H1 (cell line): ENCODE measurements at regions not wholly inside any gene's neighbourhood (a gene's known extent, or its start where the extent isn't known, plus 50 kb on each side); places are given as distances from the start of the nearest gene placed in this dataset.
A peak's percentile ranks its signal among the peaks of the same experiment; 100 is the strongest.

Experiments used
- CTCF ChIA-PET: fragments of 300-600 bp; sonication (Branson Sonifier 250); formaldehyde crosslinking; loops from one replicate; lab custom pipeline; 2021; ENCODE audit not compliant: partially characterized antibody; lab: Charles Lee
- POLR2A ChIA-PET: fragments of 300-600 bp; sonication (Branson Sonifier 250); formaldehyde crosslinking; loops from one replicate; lab custom pipeline; 2021; ENCODE audit warnings: inconsistent platforms; ENCODE audit not compliant: partially characterized antibody; lab: Charles Lee
- DNase-seq, 2 experiments: peaks; one replicate each; pipeline versions ENCODE4 v3.0.0 to v3.0.0-alpha.2; 2010 to 2022; ENCODE audit warnings: low spot score in 2 of 2, low read depth in 1 of 2, mixed read lengths in 1 of 2
- FAIRE-seq: peaks from 2 replicates; lab custom pipeline; 2011; peaks lifted over from hg19 to GRCh38; lab: Jason Lieb, UNC
- H2AFZ ChIP-seq: 2 replicates; pipeline ENCODE4 v1.8.1; 2012; ENCODE audit warnings: low read length, inconsistent platforms
- H2AK5ac ChIP-seq: 2 replicates; pipeline ENCODE4 v1.6.1; 2013; ENCODE audit warnings: low read depth, low read length
- H2BK120ac ChIP-seq: replicated peaks from 2 replicates; pipeline ENCODE3; 2013; ENCODE audit warnings: low read depth, low read length, inconsistent platforms
- H2BK12ac ChIP-seq: 2 replicates; pipeline ENCODE4 v1.6.1; 2013; ENCODE audit warnings: low read depth, low read length
- H2BK15ac ChIP-seq: 2 replicates; pipeline ENCODE4 v1.6.1; 2013; ENCODE audit warnings: low read length
- H2BK20ac ChIP-seq: 2 replicates; pipeline ENCODE4 v1.6.1; 2013; ENCODE audit warnings: low read length
- H2BK5ac ChIP-seq: 2 replicates; pipeline ENCODE4 v1.6.1; 2013; ENCODE audit warnings: low read depth, low read length
- H3K14ac ChIP-seq: 2 replicates; pipeline ENCODE4 v1.6.1; 2013; ENCODE audit warnings: inconsistent platforms; ENCODE audit not compliant: insufficient read length
- H3K18ac ChIP-seq: 2 replicates; pipeline ENCODE4 v1.6.1; 2013; ENCODE audit warnings: low read length; ENCODE audit errors: extremely low read depth
- H3K23ac ChIP-seq: 2 replicates; pipeline ENCODE4 v1.6.1; 2013; ENCODE audit warnings: inconsistent platforms; ENCODE audit not compliant: insufficient read length
- H3K23me2 ChIP-seq: 2 replicates; pipeline ENCODE4 v1.6.1; 2013; ENCODE audit warnings: low read depth, low read length
- H3K27ac ChIP-seq: 2 replicates; pipeline ENCODE4 v1.6.1; 2011; ENCODE audit warnings: low read depth, low read length, inconsistent platforms
- H3K27me3 ChIP-seq, 4 experiments: replicated peaks in 1 of 4; 1 replicate in 1 of 4; 2 replicates in 3 of 4; pipeline versions ENCODE4 v1.6.1 to v1.8.1; 2011 to 2013; ENCODE audit warnings: low read length in 3 of 4, mild to moderate bottlenecking in 3 of 4, inconsistent platforms in 2 of 4, mixed read lengths in 2 of 4, moderate library complexity in 1 of 4; ENCODE audit not compliant: control insufficient read depth in 3 of 4, insufficient read depth in 3 of 4; ENCODE audit errors: extremely low read depth in 1 of 4
- H3K36me3 ChIP-seq, 4 experiments: 2 replicates each; pipeline versions ENCODE4 v1.6.1 to v1.8.1; 2011 to 2013; ENCODE audit warnings: mild to moderate bottlenecking in 4 of 4, low read length in 3 of 4, moderate library complexity in 2 of 4, control low read depth in 1 of 4, inconsistent platforms in 1 of 4; ENCODE audit not compliant: insufficient read depth in 4 of 4, control insufficient read depth in 2 of 4
- H3K4ac ChIP-seq: replicated peaks from 2 replicates; pipeline ENCODE3; 2013; ENCODE audit warnings: low read length, low read depth, mixed read lengths, inconsistent platforms; ENCODE audit not compliant: insufficient read length
- H3K4me1 ChIP-seq, 4 experiments: replicated peaks in 1 of 4; 1 replicate in 1 of 4; 2 replicates in 3 of 4; pipeline versions ENCODE4 v1.6.1 to v1.8.1; 2011 to 2013; ENCODE audit warnings: low read length in 3 of 4, inconsistent platforms in 2 of 4, mixed read lengths in 1 of 4; ENCODE audit not compliant: insufficient read depth in 4 of 4, control insufficient read depth in 3 of 4
- H3K4me2 ChIP-seq, 2 experiments: 2 replicates each; pipeline versions ENCODE4 v1.6.1 to v1.8.1; 2011 to 2013; ENCODE audit warnings: low read depth in 2 of 2, low read length in 2 of 2, control low read depth in 1 of 2, inconsistent platforms in 1 of 2, mild to moderate bottlenecking in 1 of 2; ENCODE audit not compliant: insufficient read depth in 1 of 2
- H3K4me3 ChIP-seq, 4 experiments: fragments of 200-600, 300-600 bp in 1 of 4; sonication (generic), shearing (Covaris generic), sonication (Bioruptor Twin) in 1 of 4; 2 replicates each; pipeline versions ENCODE4 v1.5.1 to v1.8.1; 2011 to 2016; ENCODE audit warnings: low read length in 4 of 4, low read depth in 3 of 4, control low read depth in 2 of 4, inconsistent platforms in 2 of 4, mild to moderate bottlenecking in 2 of 4, mixed read lengths in 1 of 4, moderate library complexity in 1 of 4; ENCODE audit not compliant: insufficient read depth in 2 of 4; ENCODE audit errors: extremely low read depth in 1 of 4
- H3K56ac ChIP-seq: replicated peaks from 2 replicates; pipeline ENCODE3; 2013; ENCODE audit warnings: low read depth, mild to moderate bottlenecking, mixed read lengths, low read length, inconsistent platforms; ENCODE audit not compliant: insufficient read length
- H3K79me1 ChIP-seq: 2 replicates; pipeline ENCODE4 v1.6.1; 2013; ENCODE audit warnings: low read depth, low read length, control low read depth
- H3K79me2 ChIP-seq, 2 experiments: 2 replicates each; pipeline versions ENCODE4 v1.6.1 to v1.8.1; 2012 to 2013; ENCODE audit warnings: low read length in 2 of 2, mild to moderate bottlenecking in 2 of 2, inconsistent platforms in 1 of 2; ENCODE audit not compliant: insufficient read depth in 2 of 2, control insufficient read depth in 1 of 2
- H3K9ac ChIP-seq, 4 experiments: replicated peaks in 1 of 4; 1 replicate in 1 of 4; 2 replicates in 3 of 4; pipeline versions ENCODE4 v1.6.1 to v1.8.1; 2011 to 2013; ENCODE audit warnings: low read depth in 3 of 4, low read length in 3 of 4, control low read depth in 2 of 4, mild to moderate bottlenecking in 2 of 4, moderate library complexity in 2 of 4, inconsistent platforms in 1 of 4; ENCODE audit errors: extremely low read depth in 1 of 4
- H3K9me3 ChIP-seq, 2 experiments: 2 replicates each; pipeline versions ENCODE4 v1.6.1 to v1.8.1; 2012 to 2013; ENCODE audit warnings: mild to moderate bottlenecking in 2 of 2, moderate library complexity in 2 of 2, control low read depth in 1 of 2, inconsistent platforms in 1 of 2, low read depth in 1 of 2, low read length in 1 of 2, mixed read lengths in 1 of 2; ENCODE audit not compliant: insufficient read depth in 2 of 2
- H4K20me1 ChIP-seq, 2 experiments: replicated peaks in 1 of 2; 2 replicates each; pipeline versions ENCODE3 to v1.8.1; 2011 to 2013; ENCODE audit warnings: inconsistent platforms in 2 of 2, low read length in 2 of 2, mild to moderate bottlenecking in 1 of 2; ENCODE audit not compliant: insufficient read depth in 2 of 2, control insufficient read depth in 1 of 2
- H4K5ac ChIP-seq: 2 replicates; pipeline ENCODE4 v1.6.1; 2013; ENCODE audit warnings: low read length, low read depth, mixed read lengths, inconsistent platforms; ENCODE audit not compliant: insufficient read length
- H4K8ac ChIP-seq: 2 replicates; pipeline ENCODE4 v1.8.0; 2013; ENCODE audit warnings: mild to moderate bottlenecking, moderate library complexity, low read length, inconsistent platforms; ENCODE audit not compliant: insufficient read depth; ENCODE audit errors: extremely low read depth
- H4K91ac ChIP-seq: replicated peaks from 2 replicates; pipeline ENCODE3; 2013; ENCODE audit warnings: low read length, mixed read lengths, inconsistent platforms; ENCODE audit not compliant: insufficient read length
- ASH2L ChIP-seq: fragments of 200-600, 300-600 bp; sonication (generic); IDR thresholded peaks from one replicate; pipeline ENCODE4 v1.7.1; 2017; ENCODE audit warnings: low read length
- CTCF ChIP-seq, 3 experiments: IDR thresholded peaks; 1 replicate in 2 of 3; 2 replicates in 1 of 3; pipeline versions ENCODE4 v1.5.1 to v1.6.1; 2011; ENCODE audit warnings: low read length in 3 of 3, mild to moderate bottlenecking in 3 of 3, inconsistent platforms in 2 of 3, low read depth in 1 of 3, moderate library complexity in 1 of 3; ENCODE audit not compliant: insufficient read depth in 1 of 3; ENCODE audit errors: control extremely low read depth in 1 of 3
- FOSL1 ChIP-seq: IDR thresholded peaks from 2 replicates; pipeline ENCODE4 v1.6.1; 2011; ENCODE audit warnings: mild to moderate bottlenecking, low read depth, low read length, moderate library complexity; ENCODE audit not compliant: insufficient read depth
- JUN ChIP-seq: IDR thresholded peaks from 2 replicates; pipeline ENCODE4 v1.6.1; 2011; ENCODE audit warnings: low read depth, mild to moderate bottlenecking, improper control_type of control experiment, low read length
- JUND ChIP-seq: IDR thresholded peaks from 2 replicates; pipeline ENCODE4 v1.6.1; 2011; ENCODE audit warnings: mild to moderate bottlenecking, improper control_type of control experiment, low read length
- KDM1A ChIP-seq: fragments of 200-600, 300-600 bp; sonication (generic); IDR thresholded peaks from 2 replicates; pipeline ENCODE4 v1.7.1; 2016; ENCODE audit warnings: mild to moderate bottlenecking, low read length, borderline replicate concordance
- SUZ12 ChIP-seq: fragments of 200-600 bp; sonication (generic); IDR thresholded peaks from 2 replicates; pipeline ENCODE4 v1.6.1; 2012; ENCODE audit warnings: mild to moderate bottlenecking, inconsistent platforms, low read length, moderate library complexity, mixed read lengths
- WGBS, 2 experiments: shearing (Covaris generic) in 1 of 2; methylation state at CpG; one replicate each; pipeline versions ENCODE4 v1.1.6 to v1.1.7; 2013 to 2015; ENCODE audit warnings: low lambda C conversion rate in 2 of 2, mixed read lengths in 2 of 2, inconsistent platforms in 1 of 2, low coverage in 1 of 2, missing lambda C conversion rate in 1 of 2; ENCODE audit not compliant: insufficient replicate concordance in 2 of 2, insufficient coverage in 1 of 2, insufficient read length in 1 of 2; ENCODE audit errors: extremely low coverage in 1 of 2, missing lambda C conversion rate in 1 of 2; 5-methylcytosine and 5-hydroxymethylcytosine counted together

- H2BK12ac ChIP-seq: no peak overlapping the region
- H3K18ac ChIP-seq: no peak overlapping the region
- no peaks in the 10 kb centered on the region for H3K36me3 ChIP-seq
- POLR2A ChIA-PET: interaction anchor here (1.1 kb wide), 1 partner anchor 18 kb away, joined by 3 read pairs; no protein-coding TSS in a partner anchor
- no peak overlapping the region for H4K5ac ChIP-seq
- no peaks in the 10 kb centered on the region for H4K20me1 ChIP-seq
- 60% methylated on average over 2 of the region's 2 CpGs; no CpG with 5 or more reads in 1 of the 2 experiments for WGBS, 2 experiments
- CTCF ChIA-PET: interaction anchor here (0.8 to 6.4 kb wide), 8 partner anchors 9 to 146 kb away, joined by 3 to 55 read pairs (median 4); no protein-coding TSS in a partner anchor
- H3K23ac ChIP-seq: no peak overlapping the region
- no peaks in the 10 kb centered on the region; a peak in 1 of 7 replicates for H3K27me3 ChIP-seq
- H3K79me2 ChIP-seq: no peaks in the 10 kb centered on the region
- H3K27ac ChIP-seq: no peak overlapping the region
- peaks cover 0 to 3% (median 0%) of the 10 kb centered on the region in 4 experiments; a peak in 1 of 7 replicates for H3K4me1 ChIP-seq
- H3K4me2 ChIP-seq: peak overlapping the region in 1 of 2 experiments; percentile 27; a peak in 1 of 4 replicates
- no peak overlapping the region for H2BK20ac ChIP-seq
- no peak overlapping the region for H2BK120ac ChIP-seq
- H3K9me3 ChIP-seq: no peaks in the 10 kb centered on the region
- no peak overlapping the region for H3K56ac ChIP-seq
- no peak for FAIRE-seq
- 0 out of 2 replicates have a peak, but pooled peaks cover 2% of the 10 kb centered on the region for H3K23me2 ChIP-seq
- no peak for DNase-seq
- H3K9ac ChIP-seq: no peak overlapping the region
- no peak for TF ChIP-seq FOSL1
- TF ChIP-seq CTCF (IDR thresholded peaks at IDR 0.05; ENCODE audit: control extremely low read depth in 1 of 3, insufficient read depth in 1 of 3, low read depth in 1 of 3, low read length in 3 of 3): no peak
- TF ChIP-seq JUN: no peak
- TF ChIP-seq KDM1A: no peak
- TF ChIP-seq JUND: no peak
- no peak for TF ChIP-seq SUZ12
- TF ChIP-seq ASH2L: no peak
- H4K91ac ChIP-seq: no peak overlapping the region
- no peak overlapping the region for H2BK15ac ChIP-seq
- H4K8ac ChIP-seq: no peak overlapping the region
- no peak overlapping the region for H2AK5ac ChIP-seq
- H2BK5ac ChIP-seq: no peak overlapping the region
- no peaks in the 10 kb centered on the region for H3K79me1 ChIP-seq
- no peak overlapping the region for H3K4me3 ChIP-seq
- no peak overlapping the region for H2AFZ ChIP-seq
- H3K4ac ChIP-seq: no peak overlapping the region
- H3K14ac ChIP-seq: no peak overlapping the region
Measured at GRCh38 chr6:14055541-14055940, 62.0 kb upstream of the CD83 start.
